Chondrocyte (in vitro differentiated cells): ENCODE measurements at regions not wholly inside any gene's neighbourhood (a gene's known extent, or its start where the extent isn't known, plus 50 kb on each side); places are given as distances from the start of the nearest gene placed in this dataset.

Experiments
- DNase-seq: peaks from one replicate; pipeline ENCODE4 v3.0.0; 2021; ENCODE audit warnings: mixed read lengths, low spot score
- H3K27ac Mint-ChIP-seq: one replicate; pipeline ENCODE4 v1.8.0; 2021; ENCODE audit warnings: mild to moderate bottlenecking, moderate library complexity, mixed read lengths; ENCODE audit not compliant: unreplicated experiment
- H3K27me3 Mint-ChIP-seq: 2 replicates; pipeline ENCODE4 v1.8.0; 2021; ENCODE audit warnings: low read depth, mixed read lengths
- H3K36me3 Mint-ChIP-seq: 2 replicates; pipeline ENCODE4 v1.8.0; 2021; ENCODE audit warnings: low read depth, mixed read lengths
- H3K4me1 Mint-ChIP-seq: 2 replicates; pipeline ENCODE4 v1.8.0; 2021; ENCODE audit warnings: low read depth, mild to moderate bottlenecking, mixed read lengths
- H3K4me3 Mint-ChIP-seq: one replicate; pipeline ENCODE4 v1.8.0; 2021; ENCODE audit warnings: mild to moderate bottlenecking, moderate library complexity, mixed read lengths; ENCODE audit not compliant: unreplicated experiment
- H3K9me3 Mint-ChIP-seq: 2 replicates; pipeline ENCODE4 v1.8.0; 2021; ENCODE audit warnings: low read depth, mixed read lengths
- TF ChIP-seq, protein P1 (sequence below): fragments of 200-600 bp; sonication (generic); IDR thresholded peaks from 2 replicates; pipeline ENCODE4 v1.5.0; 2021; ENCODE audit warnings: antibody characterized with exemption, mild to moderate bottlenecking, moderate library complexity

DNA sequence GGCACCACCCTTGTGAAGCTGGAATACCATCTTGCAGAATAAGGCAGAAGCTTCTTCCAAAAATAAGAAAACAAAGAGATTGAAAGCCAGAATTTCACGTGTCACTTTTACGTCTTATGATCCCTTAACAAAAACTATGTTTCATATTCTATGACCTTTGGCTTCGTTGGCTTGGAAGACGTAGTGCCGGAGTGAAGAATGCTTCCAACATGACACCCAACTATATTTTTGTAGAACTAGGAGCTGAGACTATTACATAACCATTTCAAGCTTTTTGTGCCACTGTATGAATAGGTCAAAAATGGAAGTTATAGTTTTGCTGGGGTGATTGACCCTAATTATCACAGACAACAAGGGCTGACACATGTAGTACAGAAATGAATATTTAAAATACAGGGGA, 996.2 kb downstream of the ADGRL3 start:
- no peak overlapping the region for H3K4me3 Mint-ChIP-seq
- no peak for DNase-seq
- TF ChIP-seq, protein P1, sequence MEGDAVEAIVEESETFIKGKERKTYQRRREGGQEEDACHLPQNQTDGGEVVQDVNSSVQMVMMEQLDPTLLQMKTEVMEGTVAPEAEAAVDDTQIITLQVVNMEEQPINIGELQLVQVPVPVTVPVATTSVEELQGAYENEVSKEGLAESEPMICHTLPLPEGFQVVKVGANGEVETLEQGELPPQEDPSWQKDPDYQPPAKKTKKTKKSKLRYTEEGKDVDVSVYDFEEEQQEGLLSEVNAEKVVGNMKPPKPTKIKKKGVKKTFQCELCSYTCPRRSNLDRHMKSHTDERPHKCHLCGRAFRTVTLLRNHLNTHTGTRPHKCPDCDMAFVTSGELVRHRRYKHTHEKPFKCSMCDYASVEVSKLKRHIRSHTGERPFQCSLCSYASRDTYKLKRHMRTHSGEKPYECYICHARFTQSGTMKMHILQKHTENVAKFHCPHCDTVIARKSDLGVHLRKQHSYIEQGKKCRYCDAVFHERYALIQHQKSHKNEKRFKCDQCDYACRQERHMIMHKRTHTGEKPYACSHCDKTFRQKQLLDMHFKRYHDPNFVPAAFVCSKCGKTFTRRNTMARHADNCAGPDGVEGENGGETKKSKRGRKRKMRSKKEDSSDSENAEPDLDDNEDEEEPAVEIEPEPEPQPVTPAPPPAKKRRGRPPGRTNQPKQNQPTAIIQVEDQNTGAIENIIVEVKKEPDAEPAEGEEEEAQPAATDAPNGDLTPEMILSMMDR, result no peak
- no peaks in the 10 kb centered on the region for H3K9me3 Mint-ChIP-seq
- H3K27ac Mint-ChIP-seq, result no peak overlapping the region
- H3K27me3 Mint-ChIP-seq, result no peaks in the 10 kb centered on the region
- peaks cover 23% of the 10 kb centered on the region for H3K4me1 Mint-ChIP-seq
- H3K36me3 Mint-ChIP-seq, result no peaks in the 10 kb centered on the region

DNA sequence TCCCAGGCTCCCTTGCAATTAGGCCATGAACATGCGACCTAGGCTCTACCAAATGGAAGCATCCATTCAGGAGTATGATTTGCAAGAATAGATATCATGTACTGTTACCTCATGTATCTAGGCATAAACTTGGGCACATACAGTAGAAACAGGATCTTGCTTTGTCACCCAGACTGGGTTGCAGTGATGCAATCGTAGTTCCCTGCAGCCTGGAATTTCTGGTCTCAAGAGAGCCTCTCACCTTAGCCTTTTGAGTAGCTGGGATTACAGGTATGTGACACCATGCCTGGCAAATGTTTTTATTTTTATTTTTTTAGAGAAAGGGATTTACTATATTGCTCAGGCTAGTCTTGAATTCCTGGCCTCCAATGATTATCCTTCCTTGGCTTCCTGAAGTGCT, 994.2 kb downstream of the ADGRL3 start:
- no peak overlapping the region for H3K4me3 Mint-ChIP-seq
- no peaks in the 10 kb centered on the region for H3K36me3 Mint-ChIP-seq
- H3K27me3 Mint-ChIP-seq, result no peaks in the 10 kb centered on the region
- H3K4me1 Mint-ChIP-seq, result peaks cover 19% of the 10 kb centered on the region
- no peaks in the 10 kb centered on the region for H3K9me3 Mint-ChIP-seq
- no peak for DNase-seq
- TF ChIP-seq, protein P1, result no peak
- H3K27ac Mint-ChIP-seq, result no peak overlapping the region

DNA sequence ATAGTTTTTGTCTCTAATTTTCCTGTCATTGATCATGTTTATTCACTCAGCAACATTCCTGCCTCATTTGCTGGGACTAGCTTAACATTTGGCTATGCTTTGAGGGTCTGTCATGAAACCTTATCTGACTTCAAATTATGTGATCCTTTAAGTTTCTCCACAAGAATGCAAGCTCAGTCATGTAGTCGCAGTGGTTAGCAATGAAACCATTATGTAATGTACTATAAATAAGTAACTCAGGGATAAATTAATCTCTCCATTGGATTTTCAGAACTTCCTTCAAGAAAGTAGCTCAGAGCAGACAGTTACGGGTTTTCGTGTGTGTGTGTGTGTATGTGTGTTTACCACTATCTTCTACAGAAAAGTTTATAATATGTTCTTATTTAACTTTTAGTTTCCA, 993.6 kb downstream of the ADGRL3 start:
- Mint-ChIP-seq H3K36me3 (no peaks in the 10 kb centered on the region), H3K4me1 (peaks cover 19% of the 10 kb centered on the region), H3K4me3 (no peak overlapping the region), H3K9me3 (no peaks in the 10 kb centered on the region), H3K27ac (no peak overlapping the region), H3K27me3 (no peaks in the 10 kb centered on the region)
- TF ChIP-seq, protein P1, result no peak
- DNase-seq, result no peak

DNA sequence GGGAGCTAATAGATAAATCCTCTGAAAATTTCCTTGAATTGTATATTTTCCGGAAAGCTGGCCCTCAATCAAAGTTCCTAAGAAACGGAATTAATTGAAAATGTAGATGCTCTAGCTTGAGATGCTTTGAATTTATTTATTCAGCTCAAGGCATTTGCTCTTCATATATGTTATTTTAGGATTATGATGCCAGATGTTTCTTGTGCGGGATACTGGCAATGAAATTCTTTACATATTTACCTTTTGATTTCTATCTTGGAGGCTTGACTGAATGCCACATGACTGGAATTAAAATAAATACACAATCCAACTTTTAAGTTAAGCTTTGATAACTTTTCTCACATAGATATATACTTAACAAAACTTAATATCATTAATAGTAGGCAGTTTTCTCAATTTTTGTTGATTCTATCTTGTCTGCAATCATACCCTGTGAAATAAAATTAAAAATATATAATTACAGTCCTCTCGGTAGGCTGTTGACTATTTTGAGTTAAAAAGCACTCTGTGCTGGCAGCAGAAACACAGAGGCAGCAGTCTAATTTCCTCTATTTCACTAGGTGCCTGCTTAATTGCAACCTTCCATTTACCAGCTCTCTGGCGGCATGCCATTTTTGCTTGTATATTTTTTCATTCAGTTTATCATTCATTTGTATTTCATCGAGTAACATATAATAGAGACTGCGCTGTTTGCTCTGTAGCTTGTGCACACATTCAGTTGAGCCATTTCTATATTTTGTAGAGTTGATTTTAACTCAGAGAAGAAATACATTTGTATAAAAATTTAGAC, 991.5 kb downstream of the ADGRL3 start:
- Mint-ChIP-seq H3K9me3 (peaks cover 10% of the 10 kb centered on the region), H3K36me3 (no peaks in the 10 kb centered on the region), H3K27me3 (no peaks in the 10 kb centered on the region), H3K27ac (no peak overlapping the region), H3K4me3 (no peak overlapping the region), H3K4me1 (peaks cover 19% of the 10 kb centered on the region)
- DNase-seq, result no peak
- TF ChIP-seq, protein P1, result no peak

DNA sequence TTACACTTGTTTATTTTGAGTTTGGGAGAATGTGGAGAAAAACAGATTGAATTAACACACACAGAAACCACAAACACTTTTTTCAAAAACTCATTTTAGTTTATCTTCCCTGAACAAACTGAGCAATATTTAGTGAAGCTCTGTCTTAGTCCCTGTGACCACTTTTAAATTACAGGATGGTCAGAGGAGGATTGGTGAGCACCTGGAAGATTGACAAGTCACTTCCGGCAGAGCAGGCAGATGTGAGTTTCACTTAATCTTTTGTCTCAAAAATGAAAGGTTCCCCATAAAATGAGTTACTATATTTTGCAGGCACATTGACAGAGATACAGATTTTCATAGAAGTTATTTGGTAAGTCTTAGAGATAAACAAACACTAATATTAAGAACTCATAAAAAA, 970.1 kb downstream of the ADGRL3 start:
- DNase-seq, result no peak
- H3K4me1 Mint-ChIP-seq, result no peaks in the 10 kb centered on the region
- no peak overlapping the region for H3K27ac Mint-ChIP-seq
- peaks cover 3% of the 10 kb centered on the region for H3K9me3 Mint-ChIP-seq
- H3K4me3 Mint-ChIP-seq, result no peak overlapping the region
- H3K27me3 Mint-ChIP-seq, result no peaks in the 10 kb centered on the region
- H3K36me3 Mint-ChIP-seq, result no peaks in the 10 kb centered on the region
- TF ChIP-seq, protein P1, result no peak
